Aorta (tissue), 5 donors: ENCODE measurements at regions not wholly inside any gene's neighbourhood (a gene's known extent, or its start where the extent isn't known, plus 50 kb on each side); places are given as distances from the start of the nearest gene placed in this dataset.
"Not testable (repeated sequence)": the region's sequence is repeated elsewhere in the genome, so short reads cannot be mapped to it uniquely, and the experiment has no call there.

Source experiments
- ATAC-seq: fragments of 200-7000 bp; cut with Tn5 transposase; one replicate; pipeline ENCODE4 v1.9.1; 2022; ENCODE audit warnings: moderate library complexity; ENCODE audit not compliant: low FRiP score
- DNase-seq, 2 donors: peaks; one replicate each; pipeline ENCODE4 v3.0.0-alpha.2; 2020
- H3K27ac ChIP-seq, 2 donors: one replicate each; pipeline ENCODE4 v1.5.1; 2013; ENCODE audit warnings: low read length in 2 of 2, mild to moderate bottlenecking in 2 of 2, moderate library complexity in 2 of 2, control low read depth in 1 of 2, inconsistent platforms in 1 of 2, low read depth in 1 of 2
- H3K27me3 ChIP-seq, 2 donors: one replicate each; pipeline ENCODE4 v1.6.1; 2013; ENCODE audit warnings: control low read depth in 1 of 2, low read length in 1 of 2, mild to moderate bottlenecking in 1 of 2, moderate library complexity in 1 of 2; ENCODE audit not compliant: insufficient read depth in 2 of 2, control insufficient read depth in 1 of 2
- H3K36me3 ChIP-seq, 2 donors: one replicate each; pipeline ENCODE4 v1.6.1; 2013; ENCODE audit warnings: control low read depth in 1 of 2, low read length in 1 of 2, mild to moderate bottlenecking in 1 of 2; ENCODE audit not compliant: insufficient read depth in 2 of 2, control insufficient read depth in 1 of 2
- H3K4me1 ChIP-seq, 2 donors: one replicate each; pipeline ENCODE4 v1.6.1; 2013; ENCODE audit warnings: low read length in 2 of 2, control low read depth in 1 of 2, mild to moderate bottlenecking in 1 of 2, moderate library complexity in 1 of 2; ENCODE audit not compliant: insufficient read depth in 2 of 2, control insufficient read depth in 1 of 2
- H3K4me3 ChIP-seq, 2 donors: one replicate each; pipeline ENCODE4 v1.5.1; 2013; ENCODE audit warnings: low read length in 2 of 2, control low read depth in 1 of 2, mild to moderate bottlenecking in 1 of 2
- H3K9me3 ChIP-seq: one replicate; pipeline ENCODE4 v1.6.1; 2013; ENCODE audit warnings: mild to moderate bottlenecking, low read length; ENCODE audit not compliant: control insufficient read depth
- WGBS, 2 donors: extraction: QIAGEN DNeasy Blood & Tissue Kit; methylation state at CpG; one replicate each; pipeline ENCODE4 v1.1.7; 2013; 5-methylcytosine and 5-hydroxymethylcytosine counted together
- intact Hi-C, 2 donors: fragments of 100-400 bp; cut with DNase I; formaldehyde crosslinking; loops; one replicate each; pipeline versions ENCODE4 v1.14.2 to v1.15.0; 2022
- donor health status: healthy with polysubstance abuse.
- donor health status: Bipolar disorder and iron deficiency.
- donor health status: DM: no; HTN: no; CAD: no.
- donor health status: DM: no; HTN: no; CAD: no.
- donor health status: DM: yes; HTN: yes; CAD: no.

DNA sequence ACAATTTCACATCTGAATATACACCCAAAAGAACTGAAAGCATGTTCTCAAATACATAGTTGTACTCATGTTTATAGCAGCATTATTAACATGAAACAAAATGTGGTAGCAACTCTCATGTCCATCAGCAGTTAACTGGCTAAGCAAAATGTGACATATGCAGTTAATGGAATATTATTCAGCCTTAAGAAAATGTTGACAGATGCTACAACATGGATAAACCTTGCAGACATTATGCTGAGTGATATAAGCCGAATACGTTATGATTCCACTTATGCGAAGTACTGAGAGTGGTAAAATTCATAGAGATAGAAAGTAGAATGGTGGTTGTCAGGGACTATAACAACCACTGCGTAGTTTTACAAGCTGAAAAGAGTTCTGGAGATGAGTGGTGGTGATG lies 1469.0 kb upstream of the ACO1 start:
- no peaks in the 10 kb centered on the region for H3K9me3 ChIP-seq
- H3K27me3 ChIP-seq, result no peaks in the 10 kb centered on the region
- DNase-seq (no peak), ATAC-seq (no peak)
- H3K4me3 ChIP-seq, result no peak overlapping the region
- WGBS, 2 donors, result 80 to 84% methylated on average over 4 of the region's 4 CpGs
- intact Hi-C loops, result no loop called here
- no peak overlapping the region for H3K27ac ChIP-seq
- no peaks in the 10 kb centered on the region for H3K36me3 ChIP-seq
- H3K4me1 ChIP-seq, result no peaks in the 10 kb centered on the region

DNA sequence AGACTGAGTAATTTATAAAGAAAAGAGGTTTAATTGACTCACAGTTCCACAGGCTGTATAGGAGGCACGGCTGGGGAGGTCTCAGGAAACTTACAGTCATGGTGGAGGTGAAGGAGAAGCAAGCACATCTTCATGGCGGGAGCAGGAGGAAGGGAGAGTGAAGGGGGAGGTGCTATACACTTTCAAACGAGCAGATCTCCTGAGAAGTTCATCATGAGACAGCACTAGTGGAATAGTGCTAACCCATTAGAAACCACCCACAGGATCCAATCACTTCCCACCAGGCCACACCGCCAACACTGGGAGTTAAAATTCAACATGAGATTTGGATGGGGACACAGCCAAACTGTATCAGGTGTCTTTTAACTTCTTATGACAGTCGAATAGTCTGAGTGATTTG lies 1459.3 kb upstream of the ACO1 start:
- intact Hi-C loops, result no loop called here
- H3K4me1 ChIP-seq, result no peaks in the 10 kb centered on the region
- H3K9me3 ChIP-seq, result no peaks in the 10 kb centered on the region
- H3K27me3 ChIP-seq, result no peaks in the 10 kb centered on the region
- H3K36me3 ChIP-seq, result no peaks in the 10 kb centered on the region
- H3K27ac ChIP-seq, result no peak overlapping the region
- no peak overlapping the region for H3K4me3 ChIP-seq
- DNase-seq (no peak), ATAC-seq (no peak)
- WGBS, 2 donors, result 72 to 76% methylated on average over 5 of the region's 5 CpGs

DNA sequence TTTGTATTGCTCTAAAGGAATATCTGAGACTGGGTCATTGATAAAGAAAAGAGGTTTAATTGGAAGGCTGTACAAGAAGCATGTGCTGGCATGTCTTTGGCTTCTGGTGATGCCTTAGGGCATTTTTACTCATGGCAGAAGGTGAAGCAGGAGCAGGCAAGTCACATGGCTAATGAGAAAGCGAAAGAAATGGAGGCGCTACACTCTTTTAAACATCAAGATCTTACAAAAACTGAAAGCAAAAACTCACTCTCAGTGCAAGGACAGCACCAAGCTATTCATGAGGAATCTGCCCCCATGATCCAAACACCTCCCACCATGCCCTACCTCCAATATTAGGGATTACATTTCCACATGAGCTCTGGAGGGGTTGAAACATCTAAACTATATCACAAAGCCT lies 1458.8 kb upstream of the ACO1 start:
- H3K4me1 ChIP-seq, result no peaks in the 10 kb centered on the region
- WGBS, 2 donors, result 89 to 97% methylated on average over 2 of the region's 2 CpGs
- H3K4me3 ChIP-seq, result no peak overlapping the region
- intact Hi-C loops, result no loop called here
- no peak overlapping the region for H3K27ac ChIP-seq
- DNase-seq, result no peak
- no peak for ATAC-seq
- H3K9me3 ChIP-seq, result no peaks in the 10 kb centered on the region
- H3K36me3 ChIP-seq, result no peaks in the 10 kb centered on the region
- H3K27me3 ChIP-seq, result no peaks in the 10 kb centered on the region

DNA sequence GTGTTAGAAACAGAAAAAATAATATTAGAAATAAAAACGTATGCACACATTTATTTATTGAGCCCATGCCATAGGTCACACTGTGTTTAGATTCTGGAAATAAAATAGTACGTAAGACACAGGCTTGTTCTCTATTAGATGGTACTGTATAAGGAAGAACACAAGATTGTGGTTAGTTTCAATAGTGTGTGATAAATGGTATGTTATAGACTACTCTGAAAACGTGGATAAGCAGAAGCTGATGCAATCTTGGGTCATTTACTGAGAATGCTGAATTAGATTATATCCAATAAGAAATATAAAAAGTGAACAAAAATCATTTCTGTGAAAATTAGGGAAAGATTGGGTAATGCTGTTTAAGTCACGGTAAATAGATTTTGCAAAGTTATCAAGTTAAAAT lies 1456.4 kb upstream of the ACO1 start:
- DNase-seq (no peak), ATAC-seq (no peak)
- no peaks in the 10 kb centered on the region for H3K9me3 ChIP-seq
- intact Hi-C loops, result no loop called here
- H3K36me3 ChIP-seq, result no peaks in the 10 kb centered on the region
- no peak overlapping the region for H3K4me3 ChIP-seq
- H3K4me1 ChIP-seq, result no peaks in the 10 kb centered on the region
- 53 to 55% methylated on average over 4 of the region's 4 CpGs for WGBS, 2 donors
- no peaks in the 10 kb centered on the region for H3K27me3 ChIP-seq
- no peak overlapping the region for H3K27ac ChIP-seq

DNA sequence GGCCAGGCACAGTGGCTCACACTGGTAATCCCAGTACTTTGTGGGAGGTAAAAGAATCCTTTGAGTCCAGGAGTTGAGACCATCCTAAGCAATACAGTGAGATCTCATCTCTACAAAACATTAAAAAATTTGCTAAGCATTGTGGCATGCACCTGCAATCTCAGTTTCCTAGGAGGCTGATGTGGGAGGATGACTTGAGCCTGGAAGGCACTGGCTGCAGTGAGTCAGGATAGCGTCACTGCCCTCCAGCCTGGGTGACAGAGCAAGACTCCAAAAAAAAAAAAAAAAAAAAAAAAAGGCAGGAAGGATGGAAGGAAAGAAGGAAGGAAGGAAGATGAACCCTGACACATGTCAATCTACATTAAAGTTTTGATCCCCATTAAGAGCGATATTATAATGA lies 1452.2 kb upstream of the ACO1 start:
- Histone ChIP-seq H3K36me3 (no peaks in the 10 kb centered on the region), H3K4me3 (no peak overlapping the region), H3K9me3 (no peaks in the 10 kb centered on the region), H3K27ac (no peak overlapping the region), H3K4me1 (no peaks in the 10 kb centered on the region), H3K27me3 (no peaks in the 10 kb centered on the region)
- DNase-seq, result no peak
- intact Hi-C loops, result no loop called here
- 80 to 90% methylated on average over 2 of the region's 2 CpGs for WGBS, 2 donors
- ATAC-seq, result no peak

DNA sequence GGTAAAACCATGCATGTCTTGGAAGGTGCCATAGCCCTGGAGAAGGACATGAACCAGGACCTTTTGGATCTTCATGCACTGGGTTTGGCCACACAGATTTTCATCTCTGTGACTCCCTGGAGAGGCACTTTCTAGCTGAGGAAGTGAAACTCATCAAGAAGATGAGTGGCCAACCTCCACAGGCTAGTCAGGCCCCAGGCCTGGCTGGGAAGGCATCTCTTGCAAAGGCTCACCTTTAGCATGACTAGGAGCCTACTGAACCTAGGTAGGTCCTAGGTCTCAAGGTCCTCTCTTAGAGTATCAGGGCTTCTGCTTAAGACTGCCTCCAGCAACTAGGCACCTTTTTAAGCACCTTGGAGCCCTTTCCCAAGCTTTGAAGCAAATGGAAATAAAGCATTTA lies 1448.7 kb upstream of the ACO1 start:
- no peaks in the 10 kb centered on the region for H3K4me1 ChIP-seq
- no peak for ATAC-seq
- no peak overlapping the region for H3K27ac ChIP-seq
- H3K27me3 ChIP-seq, result no peaks in the 10 kb centered on the region
- no peak overlapping the region for H3K4me3 ChIP-seq
- no peaks in the 10 kb centered on the region for H3K9me3 ChIP-seq
- no peaks in the 10 kb centered on the region for H3K36me3 ChIP-seq
- intact Hi-C loops, result no loop called here
- DNase-seq, result no peak

DNA sequence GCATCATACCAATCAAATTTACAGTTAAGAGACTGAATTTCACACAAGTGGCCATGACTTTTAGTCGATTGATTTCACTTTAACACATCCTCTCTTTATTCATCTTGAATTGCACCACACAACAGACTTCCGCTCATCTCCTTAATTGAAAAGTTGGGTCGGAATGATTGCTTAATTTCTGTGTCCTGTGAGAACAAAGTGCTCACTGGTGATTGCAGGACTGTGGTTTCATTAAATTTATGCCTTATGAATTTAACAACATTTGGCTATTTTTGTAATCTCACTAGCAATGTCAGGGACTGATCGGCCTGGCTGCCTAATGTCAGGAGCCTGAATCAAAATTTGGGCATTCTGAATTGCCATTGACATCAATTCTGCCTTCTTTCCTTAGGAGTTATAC lies 1447.3 kb upstream of the ACO1 start:
- no peaks in the 10 kb centered on the region for H3K9me3 ChIP-seq
- 77 to 78% methylated on average over 4 of the region's 4 CpGs for WGBS, 2 donors
- H3K27me3 ChIP-seq, result no peaks in the 10 kb centered on the region
- intact Hi-C loops, result no loop called here
- H3K27ac ChIP-seq, result no peak overlapping the region
- ATAC-seq, result no peak
- H3K4me1 ChIP-seq, result no peaks in the 10 kb centered on the region
- H3K36me3 ChIP-seq, result no peaks in the 10 kb centered on the region
- H3K4me3 ChIP-seq, result no peak overlapping the region
- no peak for DNase-seq

DNA sequence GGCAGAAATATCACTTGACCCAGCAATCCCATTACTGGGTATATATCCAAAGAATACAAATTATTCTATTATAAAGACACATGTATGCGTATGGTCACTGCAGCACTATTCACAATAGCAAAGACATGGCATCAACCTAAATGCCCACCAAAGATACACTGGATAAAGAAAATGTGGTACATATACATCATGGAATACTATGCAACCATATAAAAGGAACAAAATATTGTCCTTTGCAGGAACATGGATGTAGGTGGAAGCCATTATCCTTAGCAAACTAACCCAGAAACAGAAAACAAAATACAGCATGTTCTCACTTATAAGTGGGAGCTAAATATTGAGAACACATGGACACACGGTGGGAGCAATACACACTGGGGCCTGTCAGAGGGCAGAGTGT lies 1441.6 kb upstream of the ACO1 start:
- H3K36me3 ChIP-seq, H3K4me3 ChIP-seq, H3K27ac ChIP-seq, intact Hi-C loops, H3K4me1 ChIP-seq, DNase-seq, ATAC-seq, H3K9me3 ChIP-seq, H3K27me3 ChIP-seq: not testable (repeated sequence)
- 87 to 93% methylated on average over 2 of the region's 2 CpGs for WGBS, 2 donors

DNA sequence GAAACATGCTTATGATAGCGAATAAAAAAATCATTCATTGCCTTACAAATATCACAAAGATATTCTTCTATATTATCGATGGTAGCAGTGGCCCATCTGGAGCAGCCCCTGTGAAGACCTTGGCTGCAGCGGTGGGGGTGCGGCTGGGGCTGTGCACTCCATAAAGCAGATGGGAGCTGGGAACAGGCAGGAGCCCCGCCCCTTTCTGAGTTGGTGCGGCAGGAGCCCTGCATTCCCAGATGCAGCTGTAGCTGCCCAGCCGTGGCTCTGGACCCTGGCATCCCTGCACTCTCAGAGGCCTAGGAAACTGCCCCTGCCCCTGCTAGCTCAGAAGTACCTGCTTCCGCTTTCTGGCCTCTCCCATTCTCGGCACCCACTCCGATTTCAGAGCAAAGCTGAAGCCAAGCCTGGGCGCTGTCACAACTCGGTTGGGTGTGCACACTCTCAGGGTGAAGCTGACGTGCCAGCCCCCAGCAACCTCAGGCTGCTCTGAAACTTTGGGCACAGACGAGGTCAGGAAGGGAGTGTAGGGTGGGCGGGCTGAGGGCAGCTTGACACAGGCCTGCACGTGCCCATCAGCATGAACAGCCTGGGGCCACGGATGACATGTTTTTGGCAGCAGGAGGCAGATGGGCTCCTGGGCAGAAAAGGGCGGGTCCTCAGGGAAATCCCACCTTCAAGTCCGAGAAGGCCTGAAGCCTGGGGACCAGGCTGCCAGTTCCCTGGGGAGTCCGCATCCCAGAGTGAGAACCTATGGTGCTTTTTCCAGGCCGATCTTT lies 1440.8 kb upstream of the ACO1 start:
- WGBS, 2 donors, result 86 to 88% methylated on average over 21 of the region's 21 CpGs
- ATAC-seq, result peak; percentile 33
- Histone ChIP-seq H3K4me3 (no peak overlapping the region), H3K36me3 (no peaks in the 10 kb centered on the region), H3K27me3 (no peaks in the 10 kb centered on the region), H3K4me1 (no peaks in the 10 kb centered on the region), H3K9me3 (no peaks in the 10 kb centered on the region), H3K27ac (no peak overlapping the region)
- intact Hi-C loops, result no loop called here
- DNase-seq, result peak in 1 of 2 donors; percentile 62
